Hepatocyte (in vitro differentiated cells): ENCODE measurements at regions not wholly inside any gene's neighbourhood (a gene's known extent, or its start where the extent isn't known, plus 50 kb on each side); places are given as distances from the start of the nearest gene placed in this dataset.

Experiments
- DNase-seq: peaks from one replicate; pipeline ENCODE4 v3.0.0-alpha.2; 2016; ENCODE audit warnings: low spot score
- H2AFZ ChIP-seq: fragments of 200-600 bp; sonication (generic); 2 replicates; pipeline ENCODE4 v1.6.0; 2016; ENCODE audit warnings: antibody characterized with exemption, mild to moderate bottlenecking
- H3K27ac ChIP-seq: fragments of 200-600 bp; sonication (generic); 2 replicates; pipeline ENCODE4 v1.5.1; 2016; ENCODE audit warnings: mild to moderate bottlenecking
- H3K27me3 ChIP-seq: fragments of 200-600 bp; sonication (generic); 2 replicates; pipeline ENCODE4 v1.6.1; 2016
- H3K36me3 ChIP-seq: fragments of 200-600 bp; sonication (generic); replicated peaks from 2 replicates; pipeline ENCODE4 v1.5.1; 2016; ENCODE audit warnings: low read depth; ENCODE audit not compliant: insufficient read depth
- H3K4me1 ChIP-seq: fragments of 200-600 bp; sonication (generic); 2 replicates; pipeline ENCODE4 v1.5.1; 2016; ENCODE audit warnings: mild to moderate bottlenecking, moderate library complexity; ENCODE audit not compliant: insufficient read depth
- H3K4me2 ChIP-seq: fragments of 200-600 bp; sonication (generic); 2 replicates; pipeline ENCODE4 v1.6.0; 2016
- H3K4me3 ChIP-seq: fragments of 200-600 bp; sonication (generic); 2 replicates; pipeline ENCODE4 v1.5.1; 2016; ENCODE audit warnings: mild to moderate bottlenecking
- H3K79me2 ChIP-seq: fragments of 200-600 bp; sonication (generic); 2 replicates; pipeline ENCODE4 v1.6.0; 2017; ENCODE audit warnings: mild to moderate bottlenecking
- H3K9me2 ChIP-seq: fragments of 200-600 bp; sonication (generic); replicated peaks from 2 replicates; pipeline ENCODE4 v1.6.0; 2017; ENCODE audit warnings: mild to moderate bottlenecking; ENCODE audit not compliant: insufficient read depth
- H3K9me3 ChIP-seq: fragments of 200-600 bp; sonication (generic); 2 replicates; pipeline ENCODE4 v1.5.1; 2016; ENCODE audit warnings: low read depth, mild to moderate bottlenecking
- H4K20me1 ChIP-seq: fragments of 200-600 bp; sonication (generic); 2 replicates; pipeline ENCODE4 v1.6.0; 2016; ENCODE audit warnings: mild to moderate bottlenecking; ENCODE audit not compliant: insufficient read depth, poor library complexity, severe bottlenecking
- CTCF ChIP-seq: fragments of 200-600 bp; sonication (generic); IDR thresholded peaks from 2 replicates; pipeline ENCODE4 v1.5.1; 2016; ENCODE audit warnings: antibody characterized with exemption, mild to moderate bottlenecking; ENCODE audit not compliant: poor library complexity
- EZH2 ChIP-seq: fragments of 200-600 bp; sonication (generic); IDR thresholded peaks from 2 replicates; pipeline ENCODE4 v1.6.1; 2016; ENCODE audit warnings: antibody characterized with exemption, mild to moderate bottlenecking, borderline replicate concordance
- EZH2phosphoT487 ChIP-seq: fragments of 200-600 bp; sonication (generic); IDR thresholded peaks from one replicate; pipeline ENCODE4 v1.6.1; 2018; ENCODE audit warnings: antibody characterized with exemption, mild to moderate bottlenecking, low read depth, moderate library complexity; ENCODE audit not compliant: unreplicated experiment, severe bottlenecking
- WGBS: methylation state at CpG from one replicate; pipeline ENCODE4 v1.1.6; 2016; ENCODE audit warnings: low lambda C conversion rate; ENCODE audit errors: missing lambda C conversion rate; 5-methylcytosine and 5-hydroxymethylcytosine counted together

DNA sequence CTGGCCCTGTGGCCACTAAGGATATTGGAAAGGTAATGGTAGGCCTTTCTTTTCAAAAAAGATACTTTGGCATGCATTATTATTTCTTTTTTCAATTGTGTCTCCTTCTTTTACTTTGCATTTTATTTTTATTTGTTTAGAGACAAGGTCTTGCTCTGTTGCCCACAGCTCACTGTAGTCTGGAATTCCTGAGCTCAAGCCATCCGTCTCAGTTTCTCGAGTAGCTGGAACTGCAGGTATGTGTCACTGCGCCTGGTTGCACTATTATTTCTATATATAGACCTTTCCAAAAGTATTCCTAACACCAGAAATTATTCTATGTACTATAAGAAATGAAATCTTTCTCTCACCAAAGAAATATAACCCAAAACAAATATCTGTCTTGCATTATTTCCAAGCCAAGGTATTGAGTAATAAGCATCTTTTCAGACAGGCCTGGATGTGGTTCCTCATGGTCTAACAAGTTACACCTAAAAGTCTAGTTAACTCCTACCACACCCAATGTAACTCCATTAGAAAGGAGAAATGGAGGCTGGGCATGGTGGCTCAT is 500.8 kb upstream of the ANKRD30A start:
- 96% methylated on average over 3 of the region's 3 CpGs for WGBS
- no peaks in the 10 kb centered on the region for H3K79me2 ChIP-seq
- no peaks in the 10 kb centered on the region for H3K9me3 ChIP-seq
- H3K4me1 ChIP-seq = no peaks in the 10 kb centered on the region
- no peaks in the 10 kb centered on the region for H3K27me3 ChIP-seq
- H3K4me3 ChIP-seq = no peak overlapping the region
- DNase-seq = no peak
- H3K4me2 ChIP-seq = no peak overlapping the region
- TF ChIP-seq EZH2phosphoT487 = no peak
- no peak for TF ChIP-seq EZH2
- no peak for TF ChIP-seq CTCF
- no peaks in the 10 kb centered on the region for H4K20me1 ChIP-seq
- no peak overlapping the region for H3K27ac ChIP-seq
- no peaks in the 10 kb centered on the region for H3K9me2 ChIP-seq
- H2AFZ ChIP-seq = no peak overlapping the region
- no peaks in the 10 kb centered on the region for H3K36me3 ChIP-seq

DNA sequence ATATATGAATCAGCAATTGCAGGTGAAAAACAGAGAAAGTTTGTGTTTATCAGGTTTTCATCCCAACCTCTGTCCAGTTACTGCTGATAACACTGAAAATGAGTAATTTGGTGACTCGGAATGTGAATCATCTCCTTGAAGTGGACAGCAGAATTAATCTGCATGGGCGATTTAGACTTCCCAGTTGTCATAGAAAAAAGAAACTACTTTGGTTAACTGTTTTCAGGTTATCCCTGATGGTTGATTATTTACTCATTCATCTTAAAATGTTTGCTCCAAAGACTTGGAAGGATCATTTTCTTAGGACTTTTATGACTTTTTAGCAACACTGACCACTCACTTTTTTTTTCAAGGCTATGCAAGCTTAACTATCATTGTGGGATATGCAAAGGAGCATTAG is 504.1 kb upstream of the ANKRD30A start:
- WGBS = 67% methylated on average over 2 of the region's 2 CpGs
- Histone ChIP-seq H4K20me1 (no peaks in the 10 kb centered on the region), H3K79me2 (no peaks in the 10 kb centered on the region)

GRCh38 chr10:36612436-36612835 is 513.0 kb upstream of the ANKRD30A start:
- Histone ChIP-seq H2AFZ (no peak overlapping the region), H3K9me2 (no peaks in the 10 kb centered on the region), H3K27ac (no peak overlapping the region), H3K4me1 (no peaks in the 10 kb centered on the region), H3K4me3 (no peak overlapping the region), H3K9me3 (no peaks in the 10 kb centered on the region), H4K20me1 (no peaks in the 10 kb centered on the region), H3K36me3 (no peaks in the 10 kb centered on the region), H3K4me2 (no peak overlapping the region), H3K27me3 (no peaks in the 10 kb centered on the region), H3K79me2 (no peaks in the 10 kb centered on the region)
- 83% methylated on average over 4 of the region's 4 CpGs for WGBS
- no peak for TF ChIP-seq CTCF
- TF ChIP-seq EZH2 = no peak
- no peak for TF ChIP-seq EZH2phosphoT487
- no peak for DNase-seq

More for the DNA sequence above, 504.1 kb upstream of the ANKRD30A start:
- no peak overlapping the region for H3K4me2 ChIP-seq
- H3K4me1 ChIP-seq = no peaks in the 10 kb centered on the region
- no peak overlapping the region for H2AFZ ChIP-seq
- TF ChIP-seq CTCF (no peak), EZH2 (no peak), EZH2phosphoT487 (no peak)
- H3K9me3 ChIP-seq = no peaks in the 10 kb centered on the region
- no peak overlapping the region for H3K4me3 ChIP-seq
- H3K27ac ChIP-seq = no peak overlapping the region
- DNase-seq = no peak
- no peaks in the 10 kb centered on the region for H3K36me3 ChIP-seq
- no peaks in the 10 kb centered on the region for H3K27me3 ChIP-seq
- H3K9me2 ChIP-seq = no peaks in the 10 kb centered on the region

- H3K27me3 ChIP-seq = no peaks in the 10 kb centered on the region
- H3K9me3 ChIP-seq = no peaks in the 10 kb centered on the region
- DNase-seq = no peak
- H3K27ac ChIP-seq = no peak overlapping the region
- H3K4me3 ChIP-seq = no peak overlapping the region
- no peaks in the 10 kb centered on the region for H3K4me1 ChIP-seq
- H3K4me2 ChIP-seq = no peak overlapping the region
- H3K79me2 ChIP-seq = no peaks in the 10 kb centered on the region
- H3K36me3 ChIP-seq = no peaks in the 10 kb centered on the region
- TF ChIP-seq EZH2 = no peak
- no peak for TF ChIP-seq CTCF
- no peak for TF ChIP-seq EZH2phosphoT487
- H4K20me1 ChIP-seq = no peaks in the 10 kb centered on the region
- no peak overlapping the region for H2AFZ ChIP-seq
- 78% methylated on average over 4 of the region's 4 CpGs for WGBS
- H3K9me2 ChIP-seq = no peaks in the 10 kb centered on the region
Measured at GRCh38 chr10:36608866-36609265, 516.5 kb upstream of the ANKRD30A start.
